ENCODE measurements at regions not wholly inside any gene's neighbourhood (a gene's known extent, or its start where the extent isn't known, plus 50 kb on each side); places are given as distances from the start of the nearest gene placed in this dataset.

GRCh38 chr7:51778121-51778520 is 461.5 kb upstream of the COBL start (continued):
- TF ChIP-seq ZNF311 (tag by site-specific recombination; IDR thresholded peaks at IDR 0.05; ENCODE audit: borderline replicate concordance), result no peak
- TF ChIP-seq ZNF221 (tag by site-specific recombination; IDR thresholded peaks at IDR 0.05; ENCODE audit: borderline replicate concordance), result no peak
- TF ChIP-seq ZNF776 (tag by site-specific recombination; IDR thresholded peaks at IDR 0.05; ENCODE audit: borderline replicate concordance), result no peak
- TF ChIP-seq ZNF571 (tag by site-specific recombination; IDR thresholded peaks at IDR 0.05), result no peak
- TF ChIP-seq ZNF223 (tag by site-specific recombination; IDR thresholded peaks at IDR 0.05), result no peak
- TF ChIP-seq CTCF (tag by site-specific recombination; IDR thresholded peaks at IDR 0.05), result no peak
- no peak for TF ChIP-seq ZNF211 (tag by site-specific recombination; IDR thresholded peaks at IDR 0.05; ENCODE audit: low read depth)
- TF ChIP-seq ZBTB11 (tag by site-specific recombination; conservative IDR thresholded peaks at IDR 0.05; ENCODE audit: low read depth), result no peak
- TF ChIP-seq IKZF3 (tag by site-specific recombination; IDR thresholded peaks at IDR 0.05), result no peak
- no peak for TF ChIP-seq ZNF114 (tag by site-specific recombination; IDR thresholded peaks at IDR 0.05)
- no peak for TF ChIP-seq SP7 (tag by site-specific recombination; IDR thresholded peaks at IDR 0.05)
- TF ChIP-seq ZNF184 (tag by site-specific recombination; IDR thresholded peaks at IDR 0.05), result no peak
- TF ChIP-seq ZNF76 (tag by site-specific recombination; IDR thresholded peaks at IDR 0.05; ENCODE audit: borderline replicate concordance, low read depth), result no peak
- TF ChIP-seq ZNF596 (tag by site-specific recombination; IDR thresholded peaks at IDR 0.05), result no peak

GRCh38 chr7:51774178-51774577 is 457.6 kb upstream of the COBL start:
- no peak overlapping the region for H3K27ac ChIP-seq (ENCODE audit: extremely low read depth, low read depth, low read length)
- no peaks in the 10 kb centered on the region for H3K36me3 ChIP-seq (ENCODE audit: control insufficient read depth in 2 of 2, insufficient read depth in 1 of 2, low read length in 2 of 2)
- ChIA-PET CTCF (interaction anchor here (0.7 kb wide), 1 partner anchor 122 kb away, joined by 3 read pairs; no protein-coding TSS in a partner anchor), POLR2A (no interaction called here)
- H3K4me3 ChIP-seq (ENCODE audit: low read depth, low read length), result no peak overlapping the region
- no peaks in the 10 kb centered on the region for H3K9me3 ChIP-seq (ENCODE audit: control insufficient read depth, insufficient read depth, low read depth, low read length)
- TF ChIP-seq ZNF148 (tag by site-specific recombination; IDR thresholded peaks at IDR 0.05; ENCODE audit: borderline replicate concordance) (no peak), ZNF510 (tag by site-specific recombination; IDR thresholded peaks at IDR 0.05; ENCODE audit: insufficient replicate concordance) (no peak), ZNF239 (tag by site-specific recombination; IDR thresholded peaks at IDR 0.05) (no peak), ZNF292 (tag by site-specific recombination; IDR thresholded peaks at IDR 0.05; ENCODE audit: borderline replicate concordance, low read depth) (no peak), ZNF701 (tag by site-specific recombination; IDR thresholded peaks at IDR 0.05) (no peak), BCL11B (tag by site-specific recombination; IDR thresholded peaks at IDR 0.05; ENCODE audit: low read depth) (no peak), ZSCAN16 (tag by site-specific recombination; IDR thresholded peaks at IDR 0.05) (no peak), ZBTB7A (tag by site-specific recombination; IDR thresholded peaks at IDR 0.05; ENCODE audit: low read depth) (no peak), PATZ1 (tag by site-specific recombination; IDR thresholded peaks at IDR 0.05) (no peak)
- H3K4me1 ChIP-seq (ENCODE audit: control insufficient read depth, insufficient read depth, low read length), result no peaks in the 10 kb centered on the region

Data from HEK293 (cell line).